Stimulated activated CD4-positive, alpha-beta T cell treated with anti-CD3 and anti-CD28 coated beads, Interleukin-4, amount 100 ng/mL, for 48 hours (primary cell): ENCODE measurements at regions not wholly inside any gene's neighbourhood (a gene's known extent, or its start where the extent isn't known, plus 50 kb on each side); places are given as distances from the start of the nearest gene placed in this dataset.

Experiments
- DNase-seq, 2 donors: peaks; one replicate each; pipeline ENCODE4 v3.0.0-alpha.2; 2020; ENCODE audit warnings: low read depth in 2 of 2

GRCh38 chr17:70872103-70872502 lies 702.8 kb downstream of the KCNJ2 start:
- DNase-seq: no peak

GRCh38 chr17:70875729-70876310 lies 706.5 kb downstream of the KCNJ2 start:
- no peak for DNase-seq

GRCh38 chr17:70878879-70879278 lies 709.5 kb downstream of the KCNJ2 start:
- no peak for DNase-seq

- DNase-seq: no peak
Measured at GRCh38 chr17:70879401-70879800, 710.1 kb downstream of the KCNJ2 start.

GRCh38 chr17:70881093-70881492 lies 711.8 kb downstream of the KCNJ2 start:
- no peak for DNase-seq

GRCh38 chr17:70882504-70882903 lies 713.2 kb downstream of the KCNJ2 start:
- DNase-seq: no peak

- no peak for DNase-seq
Measured at GRCh38 chr17:70886648-70887047, 717.3 kb downstream of the KCNJ2 start.

DNA sequence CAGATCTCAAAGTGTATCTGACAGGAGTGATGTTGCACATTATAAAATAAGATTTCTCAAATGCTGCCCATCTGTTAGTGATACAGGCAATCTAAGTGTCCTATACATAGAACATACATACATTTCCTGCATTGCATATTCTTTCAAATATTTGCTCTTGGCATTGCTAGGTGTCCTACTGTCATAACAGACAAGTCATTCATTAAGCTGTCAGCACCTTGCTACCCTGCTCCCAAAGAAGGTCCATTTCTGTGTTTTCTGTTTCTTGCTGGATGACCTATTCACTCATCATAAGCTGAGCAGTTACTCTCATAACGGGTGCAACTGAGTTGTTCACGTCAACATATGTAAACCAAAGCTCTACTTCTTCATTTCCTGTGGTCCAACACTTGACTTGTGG lies 719.0 kb downstream of the KCNJ2 start:
- DNase-seq: no peak

- no peak for DNase-seq
Measured at GRCh38 chr17:70891306-70891705, 722.0 kb downstream of the KCNJ2 start.

DNA sequence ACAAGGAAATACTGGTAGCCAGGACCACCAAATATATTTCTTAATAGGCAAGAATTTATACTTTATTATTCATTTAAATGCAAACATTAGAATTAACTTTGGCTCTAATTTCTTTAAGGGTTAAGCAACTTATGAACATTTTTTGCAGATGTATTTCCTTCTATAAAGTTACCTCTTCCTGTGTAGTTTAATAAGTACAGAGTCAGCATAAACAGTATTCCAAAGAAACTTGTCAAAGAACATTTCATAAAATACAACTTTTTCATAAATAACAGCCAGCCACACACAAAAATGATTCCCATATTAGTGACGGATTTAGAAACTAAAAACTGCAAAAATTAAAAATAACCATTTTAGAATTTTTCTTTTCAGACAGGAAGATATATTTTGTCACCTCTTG lies 723.2 kb downstream of the KCNJ2 start:
- DNase-seq: no peak

- no peak for DNase-seq
Measured at GRCh38 chr17:70896843-70897242, 727.5 kb downstream of the KCNJ2 start.

- no peak for DNase-seq
Measured at GRCh38 chr17:70897446-70897845, 728.1 kb downstream of the KCNJ2 start.

GRCh38 chr17:70901870-70902269 lies 732.5 kb downstream of the KCNJ2 start:
- DNase-seq: no peak

- no peak for DNase-seq
Measured at GRCh38 chr17:70905796-70906195, 736.5 kb downstream of the KCNJ2 start.

DNA sequence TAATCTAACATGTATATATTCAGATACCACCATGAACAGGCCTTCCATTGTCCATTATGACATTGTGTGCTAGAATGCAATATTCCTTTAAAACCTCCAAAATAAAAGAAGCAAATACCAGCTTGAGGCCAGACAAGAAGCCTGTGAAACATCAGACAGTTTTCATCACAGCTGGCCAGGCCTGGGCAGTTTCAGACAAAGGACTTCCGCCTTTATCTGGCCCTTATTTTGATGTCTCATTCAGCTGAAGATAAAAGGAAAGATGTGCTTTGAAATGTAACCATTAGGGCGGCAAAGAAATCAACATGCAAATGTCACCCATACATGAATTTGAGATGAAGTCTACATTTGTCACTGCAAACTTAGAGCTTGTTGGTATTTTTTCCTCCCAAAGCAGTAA lies 737.5 kb downstream of the KCNJ2 start:
- DNase-seq: no peak

GRCh38 chr17:70912716-70913485 lies 743.6 kb downstream of the KCNJ2 start:
- DNase-seq: no peak

DNA sequence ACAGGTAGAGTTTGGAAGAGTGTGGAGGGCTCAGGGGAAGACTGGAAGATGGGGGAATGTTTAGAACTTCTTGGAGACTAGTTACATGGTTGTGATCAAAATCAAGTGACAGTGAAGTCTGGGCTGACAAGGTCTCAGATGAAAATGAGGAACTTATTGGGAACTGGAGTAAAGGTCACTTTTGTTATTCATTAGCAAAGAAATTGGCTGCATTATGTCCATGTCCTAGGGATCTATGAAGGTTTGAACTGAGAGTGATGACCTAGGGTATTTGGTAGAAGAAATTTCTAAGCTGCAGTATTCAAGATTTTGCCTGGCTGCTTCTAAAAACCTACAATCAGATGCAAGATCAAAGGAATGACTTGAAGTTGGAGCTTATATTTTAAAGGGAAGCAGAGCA lies 747.1 kb downstream of the KCNJ2 start:
- no peak for DNase-seq

GRCh38 chr17:70919241-70919640 lies 749.9 kb downstream of the KCNJ2 start:
- DNase-seq: no peak

- DNase-seq: no peak
Measured at GRCh38 chr17:70920416-70920815, 751.1 kb downstream of the KCNJ2 start.

- DNase-seq: no peak
Measured at GRCh38 chr17:70922268-70922667, 752.9 kb downstream of the KCNJ2 start.

- no peak for DNase-seq
Measured at GRCh38 chr17:70924776-70925175, 755.4 kb downstream of the KCNJ2 start.

DNA sequence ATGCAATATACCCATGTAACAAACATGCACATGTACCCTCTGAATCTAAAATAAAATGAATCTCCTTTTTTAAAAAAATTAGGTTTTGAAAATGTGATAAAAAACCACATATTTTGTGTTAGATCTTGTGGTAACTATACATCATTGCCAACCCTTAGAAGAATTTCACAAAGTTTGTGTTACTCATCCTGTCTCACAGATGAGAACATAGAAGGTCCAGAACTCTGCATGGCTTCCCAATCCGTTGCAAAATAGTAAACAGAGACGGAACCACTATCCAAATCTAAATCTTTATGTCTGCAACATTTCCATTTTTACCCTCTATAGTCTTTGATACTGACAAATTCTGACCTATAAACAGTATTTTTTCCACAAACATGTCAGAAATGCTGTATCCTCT lies 759.9 kb downstream of the KCNJ2 start:
- no peak for DNase-seq

GRCh38 chr17:70934231-70934630 lies 764.9 kb downstream of the KCNJ2 start:
- DNase-seq: no peak

DNA sequence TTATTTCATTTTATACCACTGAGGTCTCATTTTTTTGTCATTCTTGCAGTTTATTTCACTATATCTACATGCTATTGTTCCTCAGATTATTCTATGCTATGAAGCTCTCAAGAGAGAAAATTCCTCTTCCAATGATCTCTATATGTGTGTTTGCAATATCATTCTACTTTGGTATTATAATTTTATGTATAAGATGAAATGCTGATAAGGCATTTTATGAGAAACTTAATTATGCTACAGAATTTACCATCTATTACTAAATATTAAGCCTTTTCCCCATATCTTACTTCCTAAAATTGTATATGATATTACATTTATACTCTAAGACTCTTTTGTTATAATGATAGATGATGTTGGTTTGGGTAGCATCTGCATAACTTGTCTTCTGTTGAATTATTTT lies 765.5 kb downstream of the KCNJ2 start:
- no peak for DNase-seq
